Kidney epithelial cell (primary cell): ENCODE measurements at regions not wholly inside any gene's neighbourhood (a gene's known extent, or its start where the extent isn't known, plus 50 kb on each side); places are given as distances from the start of the nearest gene placed in this dataset.

Source experiments
- DNase-seq: peaks from one replicate; pipeline ENCODE4 v3.0.0-alpha.2; 2010; ENCODE audit warnings: low read depth
- H3K27me3 ChIP-seq: 2 replicates; pipeline ENCODE4 v1.6.0; 2011; ENCODE audit warnings: low read length; ENCODE audit not compliant: control insufficient read depth, insufficient read depth
- H3K36me3 ChIP-seq: 2 replicates; pipeline ENCODE4 v1.5.1; 2011; ENCODE audit warnings: low read length; ENCODE audit not compliant: control insufficient read depth, insufficient read depth
- H3K4me3 ChIP-seq: 2 replicates; pipeline ENCODE4 v1.5.1; 2011; ENCODE audit warnings: low read depth, mild to moderate bottlenecking, control low read depth, low read length
- TF ChIP-seq, protein P1 (sequence below): IDR thresholded peaks from 2 replicates; pipeline ENCODE4 v1.5.1; 2011; ENCODE audit warnings: mild to moderate bottlenecking, moderate library complexity, low read length, control low read depth, inconsistent platforms; ENCODE audit not compliant: insufficient read depth, poor library complexity, severe bottlenecking

DNA sequence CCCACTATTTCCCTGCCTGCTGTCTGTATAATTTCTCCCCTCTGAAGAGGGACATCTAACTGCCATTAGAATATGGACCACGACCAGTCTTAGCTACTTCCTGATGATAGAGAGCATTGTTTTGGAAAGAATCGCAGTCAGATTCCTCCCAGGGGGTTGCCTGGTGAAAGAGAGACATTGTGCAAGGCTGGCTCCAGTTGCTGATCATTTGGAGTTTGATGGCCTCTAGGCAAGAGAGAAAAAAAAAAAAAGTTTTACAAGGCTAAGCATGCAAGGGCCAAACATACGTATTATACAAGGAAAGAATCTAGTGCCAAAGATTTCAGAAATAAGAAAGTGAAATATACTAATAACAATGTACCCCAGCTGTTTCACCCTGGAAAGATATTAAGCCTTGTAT, 182.2 kb downstream of the CMPK2 start:
- no peak for DNase-seq
- H3K36me3 ChIP-seq: no peaks in the 10 kb centered on the region
- no peaks in the 10 kb centered on the region for H3K27me3 ChIP-seq
- TF ChIP-seq, protein P1, sequence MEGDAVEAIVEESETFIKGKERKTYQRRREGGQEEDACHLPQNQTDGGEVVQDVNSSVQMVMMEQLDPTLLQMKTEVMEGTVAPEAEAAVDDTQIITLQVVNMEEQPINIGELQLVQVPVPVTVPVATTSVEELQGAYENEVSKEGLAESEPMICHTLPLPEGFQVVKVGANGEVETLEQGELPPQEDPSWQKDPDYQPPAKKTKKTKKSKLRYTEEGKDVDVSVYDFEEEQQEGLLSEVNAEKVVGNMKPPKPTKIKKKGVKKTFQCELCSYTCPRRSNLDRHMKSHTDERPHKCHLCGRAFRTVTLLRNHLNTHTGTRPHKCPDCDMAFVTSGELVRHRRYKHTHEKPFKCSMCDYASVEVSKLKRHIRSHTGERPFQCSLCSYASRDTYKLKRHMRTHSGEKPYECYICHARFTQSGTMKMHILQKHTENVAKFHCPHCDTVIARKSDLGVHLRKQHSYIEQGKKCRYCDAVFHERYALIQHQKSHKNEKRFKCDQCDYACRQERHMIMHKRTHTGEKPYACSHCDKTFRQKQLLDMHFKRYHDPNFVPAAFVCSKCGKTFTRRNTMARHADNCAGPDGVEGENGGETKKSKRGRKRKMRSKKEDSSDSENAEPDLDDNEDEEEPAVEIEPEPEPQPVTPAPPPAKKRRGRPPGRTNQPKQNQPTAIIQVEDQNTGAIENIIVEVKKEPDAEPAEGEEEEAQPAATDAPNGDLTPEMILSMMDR: no peak
- H3K4me3 ChIP-seq: no peak overlapping the region

DNA sequence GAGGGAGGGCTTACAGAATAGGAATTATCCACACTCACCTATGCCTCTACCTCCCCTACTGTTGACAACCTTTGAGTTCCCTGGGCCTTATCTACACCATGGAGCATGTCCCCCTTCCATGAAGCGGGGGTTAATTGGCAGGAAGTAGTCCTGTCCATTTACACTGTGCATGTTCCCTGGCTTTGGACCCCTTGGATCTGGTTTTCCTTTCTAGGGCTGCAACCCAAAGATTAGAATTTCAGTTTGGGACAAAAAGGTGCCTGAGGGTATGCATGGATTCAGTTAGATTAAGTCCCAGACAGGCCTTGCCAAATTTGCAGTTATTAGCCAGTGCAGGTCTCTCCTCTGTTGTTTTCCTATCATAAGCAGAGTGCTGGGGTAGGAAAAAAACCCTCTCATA, 180.3 kb downstream of the CMPK2 start:
- Histone ChIP-seq H3K27me3 (no peaks in the 10 kb centered on the region), H3K36me3 (no peaks in the 10 kb centered on the region), H3K4me3 (no peak overlapping the region)
- TF ChIP-seq, protein P1: no peak
- no peak for DNase-seq

DNA sequence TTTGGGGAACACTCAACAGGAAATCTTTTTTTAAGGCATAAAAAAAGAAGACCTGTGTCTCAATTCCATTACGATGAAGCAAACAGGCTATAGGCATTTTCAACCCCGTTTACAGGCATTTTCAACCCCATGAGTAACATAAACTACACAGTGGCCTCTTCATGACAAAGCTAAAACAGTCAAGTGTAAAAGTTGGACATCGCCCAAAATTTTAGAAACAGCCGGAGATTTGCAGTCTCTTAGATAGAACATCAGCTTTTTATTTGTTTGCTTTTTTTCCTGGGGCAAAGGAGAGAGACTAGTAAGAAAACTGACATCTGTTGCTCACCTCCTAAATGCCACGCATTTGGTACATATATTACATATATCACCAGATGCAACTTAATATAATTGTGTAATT, 173.7 kb downstream of the CMPK2 start:
- no peak for DNase-seq
- TF ChIP-seq, protein P1: no peak
- no peaks in the 10 kb centered on the region for H3K36me3 ChIP-seq
- H3K4me3 ChIP-seq: no peak overlapping the region
- no peaks in the 10 kb centered on the region for H3K27me3 ChIP-seq

DNA sequence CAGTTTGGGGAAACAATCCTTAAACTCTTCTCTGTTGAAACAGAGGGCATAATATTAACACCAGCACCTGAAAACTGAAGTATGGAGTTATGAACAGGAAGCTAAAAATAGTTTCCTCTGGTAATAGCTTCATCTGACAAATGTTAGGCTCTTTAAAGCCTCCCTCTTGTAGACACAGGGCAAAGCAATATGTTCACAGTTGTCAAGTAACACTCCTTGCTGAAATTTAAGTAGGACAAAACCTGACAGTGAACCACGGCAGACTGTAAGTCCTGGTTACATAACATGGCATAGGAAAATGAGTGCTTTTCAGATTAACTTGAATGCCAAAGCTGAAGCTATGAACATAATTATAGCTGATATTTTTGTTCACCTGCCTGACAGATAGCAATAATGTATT, 172.9 kb downstream of the CMPK2 start:
- H3K36me3 ChIP-seq: no peaks in the 10 kb centered on the region
- TF ChIP-seq, protein P1: no peak
- H3K4me3 ChIP-seq: no peak overlapping the region
- DNase-seq: no peak
- H3K27me3 ChIP-seq: no peaks in the 10 kb centered on the region

DNA sequence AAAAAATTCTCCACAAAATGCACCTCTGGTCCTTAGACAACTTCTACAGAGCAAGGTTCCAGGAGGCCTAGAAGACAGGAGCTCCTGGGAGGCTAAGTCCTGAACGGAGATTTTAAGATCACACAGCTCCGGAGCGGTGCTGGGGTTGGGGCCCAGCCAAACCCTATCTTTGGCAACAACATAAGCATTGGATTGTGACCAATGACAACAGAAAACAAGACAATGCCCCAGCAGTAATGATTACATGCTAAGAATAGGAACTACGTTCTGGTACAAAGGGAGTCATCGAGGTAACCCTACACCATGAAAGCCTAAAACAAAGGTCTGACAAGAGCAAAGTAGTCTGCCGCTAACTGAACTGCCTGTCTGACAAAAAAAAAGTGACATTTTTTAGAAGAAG, 171.2 kb downstream of the CMPK2 start:
- Histone ChIP-seq H3K27me3 (no peaks in the 10 kb centered on the region), H3K36me3 (no peaks in the 10 kb centered on the region), H3K4me3 (no peak overlapping the region)
- DNase-seq: no peak
- TF ChIP-seq, protein P1: no peak

DNA sequence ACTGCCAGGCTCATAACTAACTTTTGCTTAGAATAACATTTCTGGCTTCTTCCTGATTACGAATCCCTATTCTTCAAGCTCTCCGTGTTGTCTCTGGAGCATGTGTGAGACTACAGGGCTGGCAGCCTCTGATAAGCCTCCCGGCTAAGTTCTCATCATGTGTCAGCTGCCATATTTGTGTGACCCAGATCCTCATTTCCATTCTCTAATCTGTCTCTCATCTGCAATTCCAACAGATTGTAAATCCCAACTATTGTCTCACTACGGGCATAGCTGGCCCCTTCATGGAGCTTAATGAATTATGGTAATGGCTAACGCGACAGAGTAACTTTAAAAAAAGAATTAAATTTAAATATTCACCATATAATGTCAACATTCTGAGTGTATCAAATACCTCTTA, 165.4 kb downstream of the CMPK2 start:
- H3K27me3 ChIP-seq: no peaks in the 10 kb centered on the region
- no peak overlapping the region for H3K4me3 ChIP-seq
- H3K36me3 ChIP-seq: no peaks in the 10 kb centered on the region
- TF ChIP-seq, protein P1: no peak
- DNase-seq: no peak
